GM18873 (cell line): ENCODE measurements at regions not wholly inside any gene's neighbourhood (a gene's known extent, or its start where the extent isn't known, plus 50 kb on each side); places are given as distances from the start of the nearest gene placed in this dataset.

Experiments used
- ATAC-seq: cut with Tn5 transposase; IDR thresholded peaks from one replicate; pipeline ENCODE4 v1.9.1; 2021; ENCODE audit warnings: mild to moderate bottlenecking, moderate library complexity, moderate number of reproducible peaks; ENCODE audit not compliant: unreplicated experiment, low FRiP score

- ATAC-seq: no peak
Observed at GRCh38 chr4:17081179-17081578, 182.7 kb upstream of the LDB2 start.

- no peak for ATAC-seq
Observed at GRCh38 chr4:17077105-17077504, 178.7 kb upstream of the LDB2 start.

GRCh38 chr4:17072483-17072882 lies 174.0 kb upstream of the LDB2 start:
- ATAC-seq: no peak

GRCh38 chr4:17068891-17069290 lies 170.4 kb upstream of the LDB2 start:
- no peak for ATAC-seq

- no peak for ATAC-seq
Observed at GRCh38 chr4:17068392-17068791, 169.9 kb upstream of the LDB2 start.

- ATAC-seq: no peak
Observed at GRCh38 chr4:17066972-17067371, 168.5 kb upstream of the LDB2 start.

GRCh38 chr4:17066236-17066635 lies 167.8 kb upstream of the LDB2 start:
- no peak for ATAC-seq

GRCh38 chr4:17065821-17066220 lies 167.4 kb upstream of the LDB2 start:
- no peak for ATAC-seq

GRCh38 chr4:17064959-17065358 lies 166.5 kb upstream of the LDB2 start:
- no peak for ATAC-seq

- no peak for ATAC-seq
Observed at GRCh38 chr4:17063888-17064287, 165.4 kb upstream of the LDB2 start.

GRCh38 chr4:17060230-17060629 lies 161.8 kb upstream of the LDB2 start:
- ATAC-seq: no peak

- no peak for ATAC-seq
Observed at GRCh38 chr4:17058916-17059741, 160.7 kb upstream of the LDB2 start.

- no peak for ATAC-seq
Observed at GRCh38 chr4:17058536-17058915, 160.1 kb upstream of the LDB2 start.

GRCh38 chr4:17057035-17057434 lies 158.6 kb upstream of the LDB2 start:
- ATAC-seq: no peak

GRCh38 chr4:17055788-17056187 lies 157.3 kb upstream of the LDB2 start:
- ATAC-seq: no peak

GRCh38 chr4:17045866-17046265 lies 147.4 kb upstream of the LDB2 start:
- no peak for ATAC-seq

GRCh38 chr4:17038510-17039176 lies 140.2 kb upstream of the LDB2 start:
- ATAC-seq: no peak

- no peak for ATAC-seq
Observed at GRCh38 chr4:17033768-17034181, 135.3 kb upstream of the LDB2 start.

- no peak for ATAC-seq
Observed at GRCh38 chr4:17033025-17033767, 134.8 kb upstream of the LDB2 start.

- no peak for ATAC-seq
Observed at GRCh38 chr4:17030543-17030942, 132.1 kb upstream of the LDB2 start.

GRCh38 chr4:17029964-17030363 lies 131.5 kb upstream of the LDB2 start:
- ATAC-seq: no peak
